SK-N-SH (cell line): ENCODE measurements at regions not wholly inside any gene's neighbourhood (a gene's known extent, or its start where the extent isn't known, plus 50 kb on each side); places are given as distances from the start of the nearest gene placed in this dataset.

Experiments
- CTCF ChIP-seq: fragments of 200-600 bp; sonication (generic); IDR thresholded peaks from 2 replicates; pipeline ENCODE4 v1.6.1; 2017; ENCODE audit warnings: antibody characterized with exemption, mild to moderate bottlenecking, moderate library complexity
- EZH2phosphoT487 ChIP-seq: fragments of 200-600 bp; sonication (generic); IDR thresholded peaks from 2 replicates; pipeline ENCODE4 v1.6.1; 2017; ENCODE audit warnings: low read depth, mixed run types, mild to moderate bottlenecking, antibody characterized with exemption, moderate library complexity, borderline replicate concordance
- GATA2 ChIP-seq: sonication (generic); formaldehyde crosslinking; IDR thresholded peaks from 2 replicates; pipeline ENCODE4 v1.5.0; 2020; ENCODE audit warnings: mild to moderate bottlenecking, missing genetic modification reagents
- MXI1 ChIP-seq: IDR thresholded peaks from 2 replicates; pipeline ENCODE4 v1.6.1; 2012; ENCODE audit warnings: mild to moderate bottlenecking, low read depth, low read length, improper control_type of control experiment
- REST ChIP-seq: IDR thresholded peaks from 2 replicates; pipeline ENCODE4 v1.6.1; 2012; ENCODE audit warnings: mild to moderate bottlenecking, low read depth, low read length, moderate library complexity
- SIN3A ChIP-seq: IDR thresholded peaks from 2 replicates; pipeline ENCODE4 v1.6.1; 2012; ENCODE audit warnings: low read depth, mild to moderate bottlenecking, low read length, moderate library complexity, borderline replicate concordance
- SMC3 ChIP-seq: IDR thresholded peaks from 2 replicates; pipeline ENCODE4 v1.6.1; 2012; ENCODE audit warnings: low read depth, low read length, improper control_type of control experiment
- TAF1 ChIP-seq: IDR thresholded peaks from 2 replicates; pipeline ENCODE4 v1.6.1; 2012; ENCODE audit warnings: low read depth, mild to moderate bottlenecking, low read length, moderate library complexity, borderline replicate concordance

GRCh38 chr17:73806768-73807167, 162.5 kb upstream of the SDK2 start:
- TF ChIP-seq SIN3A (no peak), TAF1 (no peak), CTCF (no peak), GATA2 (CRISPR knock-in tag) (no peak), REST (no peak), EZH2phosphoT487 (no peak), SMC3 (no peak), MXI1 (no peak)
